HCT116 (cell line): ENCODE measurements at regions not wholly inside any gene's neighbourhood (a gene's known extent, or its start where the extent isn't known, plus 50 kb on each side); places are given as distances from the start of the nearest gene placed in this dataset.

Experiments used
- CTCF ChIP-seq, 3 experiments: fragments of 200-600 bp in 1 of 3; sonication (generic) in 1 of 3; IDR thresholded peaks in 2 of 3; conservative IDR thresholded peaks in 1 of 3; 2 replicates each; pipeline ENCODE4 v1.5.1; 2012 to 2017; ENCODE audit warnings: low read depth in 2 of 3, low read length in 2 of 3, antibody characterized with exemption in 1 of 3, borderline replicate concordance in 1 of 3, control low read depth in 1 of 3, mild to moderate bottlenecking in 1 of 3, mixed read lengths in 1 of 3, mixed run types in 1 of 3, moderate library complexity in 1 of 3; ENCODE audit not compliant: insufficient read depth in 1 of 3
- ELF1 ChIP-seq: IDR thresholded peaks from 2 replicates; pipeline ENCODE4 v1.6.1; 2012; ENCODE audit warnings: low read depth, borderline replicate concordance
- POLR2A ChIP-seq: IDR thresholded peaks from 2 replicates; pipeline ENCODE4 v1.7.0; 2011; ENCODE audit warnings: borderline replicate concordance; ENCODE audit not compliant: insufficient read depth, insufficient read length; ENCODE audit errors: extremely low read depth
- TCF7L2 ChIP-seq: IDR thresholded peaks from 2 replicates; pipeline ENCODE4 v1.7.0; 2011; ENCODE audit warnings: borderline replicate concordance, inconsistent platforms; ENCODE audit not compliant: insufficient read depth, insufficient read length; ENCODE audit errors: extremely low read depth
- ZNF274 ChIP-seq: fragments of 200-500 bp; sonication (Bioruptor generic); IDR thresholded peaks from 2 replicates; pipeline ENCODE4 v1.6.1; 2014; ENCODE audit warnings: mild to moderate bottlenecking, low read depth, low read length, inconsistent platforms

- TF ChIP-seq CTCF (IDR thresholded peaks at IDR 0.05 in 2 of 3, conservative IDR thresholded peaks at IDR 0.05 in 1 of 3; ENCODE audit: borderline replicate concordance in 1 of 3, insufficient read depth in 1 of 3, low read depth in 2 of 3, low read length in 2 of 3), result no peak
- TF ChIP-seq ZNF274, result no peak
- TF ChIP-seq TCF7L2, result no peak
- TF ChIP-seq POLR2A, result no peak
- no peak for TF ChIP-seq ELF1
Measured at GRCh38 chr4:169921732-169922131, 104.5 kb downstream of the MFAP3L start.
